GM13977 (cell line): ENCODE measurements at regions not wholly inside any gene's neighbourhood (a gene's known extent, or its start where the extent isn't known, plus 50 kb on each side); places are given as distances from the start of the nearest gene placed in this dataset.

ENCODE experiments used
- DNase-seq: peaks from one replicate; pipeline ENCODE4 v3.0.0; 2012; ENCODE audit warnings: low spot score
- CTCF ChIP-seq: IDR thresholded peaks from 2 replicates; pipeline ENCODE4 v1.5.1; 2012; ENCODE audit warnings: mild to moderate bottlenecking, control low read depth; ENCODE audit not compliant: insufficient read depth; ENCODE audit errors: extremely low read depth, missing control alignments
- in situ Hi-C: fragments of 300-500 bp; cut with MboI; formaldehyde crosslinking; loops from one replicate; pipeline ENCODE4 v1.12.0; 2022; ENCODE audit warnings: low sequenced_read_pairs, low pct_unique_long_range_greater_than_20kb, mixed read lengths, inconsistent platforms; ENCODE audit not compliant: unreplicated experiment

DNA sequence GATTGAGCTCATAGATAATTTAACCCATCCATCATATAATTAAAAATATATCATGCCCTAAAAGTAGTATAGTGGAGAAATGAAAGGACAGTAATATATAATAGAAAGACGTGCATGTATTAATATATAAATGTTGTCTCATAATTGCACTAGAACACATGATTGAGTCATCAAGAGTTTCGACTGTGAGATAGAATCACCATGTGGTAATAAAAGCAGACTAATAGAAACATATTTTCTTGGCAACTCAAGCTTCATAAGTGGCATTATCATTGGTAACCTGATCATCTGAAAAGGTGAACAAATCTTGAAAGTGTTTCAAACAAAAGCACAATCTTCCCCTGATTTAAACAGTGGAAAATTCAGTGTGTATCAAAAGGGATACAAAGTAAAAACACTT, 188.8 kb downstream of the CYRIA start:
- DNase-seq: no peak

GRCh38 chr2:16475986-16476567, 189.6 kb downstream of the CYRIA start:
- no peak for TF ChIP-seq CTCF
- in situ Hi-C loops: no loop called here
- DNase-seq: no peak

More for the DNA sequence above, 188.8 kb downstream of the CYRIA start:
- in situ Hi-C loops: no loop called here
- TF ChIP-seq CTCF: no peak

GRCh38 chr2:16475586-16475985, 190.0 kb downstream of the CYRIA start:
- no peak for DNase-seq
- in situ Hi-C loops: no loop called here

DNA sequence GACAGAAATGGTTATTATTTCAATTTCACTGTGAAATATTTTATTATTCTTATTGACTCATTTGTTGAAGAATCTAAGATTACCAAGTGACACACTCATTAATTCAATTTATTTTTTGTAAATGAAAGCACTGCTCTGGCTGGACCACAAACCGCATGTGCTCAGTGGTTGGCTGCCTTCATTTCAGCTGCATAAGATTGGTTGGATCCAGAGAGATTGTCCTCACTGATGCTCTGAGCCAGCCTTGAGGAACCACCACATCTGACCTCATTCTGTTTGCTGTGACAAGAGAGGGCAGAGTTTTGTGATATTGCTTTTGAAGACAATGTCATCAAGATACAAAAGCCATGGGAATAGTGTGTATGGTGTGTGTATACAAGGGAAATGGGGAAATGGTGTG, 192.1 kb downstream of the CYRIA start:
- DNase-seq: no peak
- no peak for TF ChIP-seq CTCF
- in situ Hi-C loops: no loop called here

More at GRCh38 chr2:16475586-16475985, 190.0 kb downstream of the CYRIA start:
- no peak for TF ChIP-seq CTCF

GRCh38 chr2:16470936-16471490, 194.6 kb downstream of the CYRIA start:
- no peak for TF ChIP-seq CTCF
- no peak for DNase-seq
- in situ Hi-C loops: no loop called here

- DNase-seq: no peak
- in situ Hi-C loops: no loop called here
- TF ChIP-seq CTCF: no peak
These were observed 198.8 kb downstream of the CYRIA start for GRCh38 chr2:16466821-16467151.

GRCh38 chr2:16466133-16466820, 199.4 kb downstream of the CYRIA start:
- DNase-seq: no peak
- TF ChIP-seq CTCF: no peak
- in situ Hi-C loops: no loop called here
